ENCODE measurements at regions not wholly inside any gene's neighbourhood (a gene's known extent, or its start where the extent isn't known, plus 50 kb on each side); places are given as distances from the start of the nearest gene placed in this dataset.
"Not testable (repeated sequence)": the region's sequence is repeated elsewhere in the genome, so short reads cannot be mapped to it uniquely, and the experiment has no call there.

GRCh38 chr6:167691533-167692312 lies 135.0 kb upstream of the AFDN start:
- DNase-seq (ENCODE audit: low read depth) = no peak

GRCh38 chr6:167693478-167693877 lies 133.2 kb upstream of the AFDN start:
- H3K4me3 ChIP-seq (ENCODE audit: low read length); DNase-seq (ENCODE audit: low read depth): not testable (repeated sequence)

More at GRCh38 chr6:167691533-167692312, 135.0 kb upstream of the AFDN start:
- no peak overlapping the region for H3K4me3 ChIP-seq (ENCODE audit: low read length)
- TF ChIP-seq CTCF (conservative IDR thresholded peaks at IDR 0.05; ENCODE audit: low read depth, low read length) = no peak

GRCh38 chr6:167695831-167696230 lies 130.9 kb upstream of the AFDN start:
- no peak overlapping the region for H3K4me3 ChIP-seq (ENCODE audit: low read length)
- no peak for TF ChIP-seq CTCF (conservative IDR thresholded peaks at IDR 0.05; ENCODE audit: low read depth, low read length)
- DNase-seq (ENCODE audit: low read depth) = no peak

- TF ChIP-seq CTCF (conservative IDR thresholded peaks at IDR 0.05; ENCODE audit: low read depth, low read length) = no peak
- DNase-seq (ENCODE audit: low read depth) = no peak
- no peak overlapping the region for H3K4me3 ChIP-seq (ENCODE audit: low read length)
These were observed 130.4 kb upstream of the AFDN start for GRCh38 chr6:167696296-167696695.

- TF ChIP-seq CTCF (conservative IDR thresholded peaks at IDR 0.05; ENCODE audit: low read depth, low read length) = no peak
- DNase-seq (ENCODE audit: low read depth) = no peak
- no peak overlapping the region for H3K4me3 ChIP-seq (ENCODE audit: low read length)
These were observed 129.4 kb upstream of the AFDN start for GRCh38 chr6:167697316-167697715.

GRCh38 chr6:167698540-167698939 lies 128.2 kb upstream of the AFDN start:
- no peak for DNase-seq (ENCODE audit: low read depth)
- H3K4me3 ChIP-seq (ENCODE audit: low read length) = no peak overlapping the region
- no peak for TF ChIP-seq CTCF (conservative IDR thresholded peaks at IDR 0.05; ENCODE audit: low read depth, low read length)

- DNase-seq (ENCODE audit: low read depth) = no peak
- no peak for TF ChIP-seq CTCF (conservative IDR thresholded peaks at IDR 0.05; ENCODE audit: low read depth, low read length)
- no peak overlapping the region for H3K4me3 ChIP-seq (ENCODE audit: low read length)
These were observed 127.4 kb upstream of the AFDN start for GRCh38 chr6:167699141-167699931.

Measured in retinal pigment epithelial cell (primary cell).